Stimulated activated naive CD8-positive, alpha-beta T cell treated with anti-CD3 and anti-CD28 coated beads, Interleukin-15, Interleukin-2, amounts not matched to agents 100 ng/mL and 50 ng/mL, for 24 hours (primary cell): ENCODE measurements at regions not wholly inside any gene's neighbourhood (a gene's known extent, or its start where the extent isn't known, plus 50 kb on each side); places are given as distances from the start of the nearest gene placed in this dataset.
"Not testable (repeated sequence)": the region's sequence is repeated elsewhere in the genome, so short reads cannot be mapped to it uniquely, and the experiment has no call there.

Source experiments
- H3K27ac Mint-ChIP-seq: one replicate; pipeline ENCODE4 v1.8.0; 2021; ENCODE audit warnings: mild to moderate bottlenecking, mixed read lengths
- H3K27me3 Mint-ChIP-seq: one replicate; pipeline ENCODE4 v1.8.0; 2021; ENCODE audit warnings: mixed read lengths
- H3K36me3 Mint-ChIP-seq: one replicate; pipeline ENCODE4 v1.8.0; 2021; ENCODE audit warnings: low read depth, mixed read lengths
- H3K4me1 Mint-ChIP-seq: one replicate; pipeline ENCODE4 v1.8.0; 2021; ENCODE audit warnings: low read depth, mixed read lengths
- H3K4me3 Mint-ChIP-seq: one replicate; pipeline ENCODE4 v1.8.0; 2021; ENCODE audit warnings: mild to moderate bottlenecking, mixed read lengths
- H3K9me3 Mint-ChIP-seq: one replicate; pipeline ENCODE4 v1.8.0; 2021; ENCODE audit warnings: mixed read lengths

DNA sequence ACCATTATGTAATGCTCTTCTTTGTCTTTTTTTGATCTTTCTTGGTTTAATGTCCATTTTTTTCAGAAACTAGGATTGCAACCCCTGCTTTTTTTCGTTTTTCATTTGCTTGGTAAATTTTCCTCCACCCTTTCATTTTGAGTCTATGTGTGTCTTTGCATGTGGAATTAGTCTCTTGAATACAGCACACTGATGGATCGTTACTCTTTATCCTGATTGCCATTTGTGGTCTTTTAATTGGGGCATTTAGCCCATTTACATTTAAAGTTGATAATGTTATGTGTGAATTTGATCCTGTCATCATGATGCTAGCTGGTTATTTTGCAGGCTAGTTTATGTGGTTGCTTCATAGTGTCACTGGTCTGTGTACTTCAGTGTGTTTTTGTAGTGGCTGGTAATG is 75.6 kb upstream of the ETV3 start:
- no peaks in the 10 kb centered on the region for H3K36me3 Mint-ChIP-seq
- H3K27me3 Mint-ChIP-seq, result peaks cover 43% of the 10 kb centered on the region
- H3K4me3 Mint-ChIP-seq, result no peak overlapping the region
- no peaks in the 10 kb centered on the region for H3K4me1 Mint-ChIP-seq
- peaks cover 24% of the 10 kb centered on the region for H3K9me3 Mint-ChIP-seq
- no peak overlapping the region for H3K27ac Mint-ChIP-seq

DNA sequence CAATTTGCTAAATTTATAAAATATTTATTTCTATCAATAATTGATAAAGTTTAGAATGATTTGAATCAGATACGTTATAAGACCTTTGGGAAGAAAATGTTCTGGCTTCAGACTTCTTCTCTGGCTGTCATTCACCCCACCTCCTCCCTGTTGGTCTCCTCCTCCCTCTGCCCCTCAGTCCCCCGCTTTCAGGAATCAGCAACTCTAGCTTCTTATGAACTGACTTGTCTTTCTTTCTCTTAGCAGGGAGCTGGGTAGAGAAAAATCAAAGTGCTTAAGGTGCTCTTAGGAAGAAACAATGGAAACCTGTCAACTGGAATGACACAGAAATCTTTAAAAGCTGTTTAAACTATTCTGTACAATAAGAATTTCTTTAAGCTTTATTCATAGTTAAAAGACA is 71.3 kb upstream of the ETV3 start:
- Mint-ChIP-seq H3K4me3 (no peak overlapping the region), H3K9me3 (peaks cover 18% of the 10 kb centered on the region), H3K36me3 (no peaks in the 10 kb centered on the region), H3K4me1 (no peaks in the 10 kb centered on the region), H3K27ac (no peak overlapping the region), H3K27me3 (peaks cover 35% of the 10 kb centered on the region)

DNA sequence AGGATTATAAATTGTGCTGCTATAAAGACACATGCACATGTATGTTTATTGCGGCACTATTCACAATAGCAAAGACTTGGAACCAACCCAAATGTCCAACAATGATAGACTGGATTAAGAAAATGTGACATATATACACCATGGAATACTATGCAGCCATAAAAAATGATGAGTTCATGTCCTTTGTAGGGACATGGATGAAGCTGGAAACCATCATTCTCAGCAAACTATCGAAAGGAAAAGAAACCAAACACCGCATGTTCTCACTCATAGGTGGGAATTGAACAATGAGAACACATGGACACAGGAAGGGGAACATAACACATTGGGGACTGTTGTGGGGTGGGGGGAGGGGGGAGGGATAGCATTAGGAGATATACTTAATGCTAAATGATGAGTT is 67.8 kb upstream of the ETV3 start:
- H3K4me1 Mint-ChIP-seq, H3K27ac Mint-ChIP-seq, H3K4me3 Mint-ChIP-seq, H3K36me3 Mint-ChIP-seq, H3K9me3 Mint-ChIP-seq: not testable (repeated sequence)
- H3K27me3 Mint-ChIP-seq, result peaks cover 21% of the 10 kb centered on the region

DNA sequence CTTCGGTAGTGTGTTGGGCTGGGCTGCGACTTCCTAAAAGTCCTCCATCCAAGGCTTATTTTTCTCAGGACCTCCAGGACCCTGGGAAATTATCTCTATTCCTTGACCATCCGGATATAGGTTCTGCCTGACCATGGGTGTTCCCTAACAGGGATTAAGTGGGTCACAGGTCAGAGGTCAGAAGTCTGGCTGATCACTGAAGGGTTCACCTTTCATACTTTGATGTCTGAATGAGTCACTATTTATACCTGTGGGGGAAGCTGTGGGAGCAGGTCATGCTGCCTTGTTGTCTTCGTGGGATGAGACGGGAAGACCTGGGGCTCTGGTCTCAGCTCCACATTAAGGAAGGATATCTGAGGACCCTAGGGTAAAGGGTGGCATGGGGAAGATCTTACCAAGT is 65.0 kb upstream of the ETV3 start:
- no peaks in the 10 kb centered on the region for H3K9me3 Mint-ChIP-seq
- no peak overlapping the region for H3K27ac Mint-ChIP-seq
- no peaks in the 10 kb centered on the region for H3K4me1 Mint-ChIP-seq
- H3K27me3 Mint-ChIP-seq, result peaks cover 19% of the 10 kb centered on the region
- H3K36me3 Mint-ChIP-seq, result no peaks in the 10 kb centered on the region
- H3K4me3 Mint-ChIP-seq, result no peak overlapping the region

DNA sequence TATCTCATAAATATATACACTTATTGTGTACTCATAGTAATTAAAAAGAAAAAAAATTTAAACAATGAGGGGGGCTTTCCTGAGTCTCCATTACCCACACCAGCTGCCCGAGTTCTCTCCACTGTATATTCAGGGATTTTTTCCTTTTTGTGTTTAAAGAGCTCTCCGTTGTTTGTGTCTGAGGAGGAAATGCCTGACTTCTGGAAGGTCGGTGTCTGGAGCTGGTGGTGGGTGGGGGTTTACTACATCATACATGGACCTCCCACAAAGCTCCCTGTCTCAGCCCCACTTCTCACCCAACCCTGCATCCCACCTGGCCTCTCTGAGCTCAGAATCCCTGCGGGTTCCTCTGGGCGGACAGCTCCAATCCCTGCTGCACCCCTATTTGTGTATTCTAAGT is 64.1 kb upstream of the ETV3 start:
- no peak overlapping the region for H3K27ac Mint-ChIP-seq
- H3K4me1 Mint-ChIP-seq, result no peaks in the 10 kb centered on the region
- H3K4me3 Mint-ChIP-seq, result no peak overlapping the region
- no peaks in the 10 kb centered on the region for H3K9me3 Mint-ChIP-seq
- H3K27me3 Mint-ChIP-seq, result peaks cover 18% of the 10 kb centered on the region
- no peaks in the 10 kb centered on the region for H3K36me3 Mint-ChIP-seq

DNA sequence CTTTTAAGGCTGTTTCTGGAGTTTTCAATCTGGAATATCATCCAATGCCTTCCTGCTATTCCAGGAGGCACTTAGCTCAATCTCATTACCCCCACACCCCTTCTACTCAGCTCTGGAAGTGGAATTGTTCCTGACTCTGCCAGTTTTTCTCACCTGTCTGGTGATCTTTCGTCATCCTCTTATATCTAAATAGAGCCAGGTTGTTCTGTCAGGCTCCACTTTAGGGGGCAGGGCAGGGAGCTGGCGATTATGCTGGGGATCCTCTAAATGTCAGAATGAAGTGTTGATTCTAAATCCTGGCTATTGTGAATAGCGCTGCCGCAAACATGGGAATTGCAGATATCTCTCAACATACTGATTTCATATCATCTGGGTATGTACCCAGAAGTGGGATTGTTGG is 63.6 kb upstream of the ETV3 start:
- Mint-ChIP-seq H3K9me3 (no peaks in the 10 kb centered on the region), H3K4me1 (no peaks in the 10 kb centered on the region), H3K27me3 (peaks cover 19% of the 10 kb centered on the region), H3K36me3 (no peaks in the 10 kb centered on the region), H3K27ac (no peak overlapping the region), H3K4me3 (no peak overlapping the region)

DNA sequence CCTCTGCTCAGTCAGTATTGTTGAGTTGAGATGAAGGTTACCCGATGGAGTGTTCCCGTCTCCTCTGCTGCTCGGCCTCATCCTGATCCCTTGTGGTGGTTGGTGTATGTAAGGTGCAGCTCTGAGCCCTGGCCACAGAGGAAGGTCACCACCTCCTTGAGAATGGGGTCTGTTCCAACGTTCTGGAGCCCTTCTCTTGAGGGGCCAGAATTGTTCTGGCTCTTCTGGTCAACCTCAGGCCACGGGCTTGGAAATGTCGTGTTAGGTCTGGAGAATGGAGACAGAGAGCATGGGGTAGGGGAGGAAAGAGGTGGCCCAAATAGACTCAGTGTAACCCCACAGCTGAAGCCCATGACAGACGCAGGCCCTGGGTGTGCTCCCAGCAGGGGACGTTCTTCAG is 62.3 kb upstream of the ETV3 start:
- H3K27ac Mint-ChIP-seq, result no peak overlapping the region
- no peaks in the 10 kb centered on the region for H3K9me3 Mint-ChIP-seq
- peaks cover 29% of the 10 kb centered on the region for H3K27me3 Mint-ChIP-seq
- H3K4me1 Mint-ChIP-seq, result no peaks in the 10 kb centered on the region
- H3K36me3 Mint-ChIP-seq, result no peaks in the 10 kb centered on the region
- no peak overlapping the region for H3K4me3 Mint-ChIP-seq

DNA sequence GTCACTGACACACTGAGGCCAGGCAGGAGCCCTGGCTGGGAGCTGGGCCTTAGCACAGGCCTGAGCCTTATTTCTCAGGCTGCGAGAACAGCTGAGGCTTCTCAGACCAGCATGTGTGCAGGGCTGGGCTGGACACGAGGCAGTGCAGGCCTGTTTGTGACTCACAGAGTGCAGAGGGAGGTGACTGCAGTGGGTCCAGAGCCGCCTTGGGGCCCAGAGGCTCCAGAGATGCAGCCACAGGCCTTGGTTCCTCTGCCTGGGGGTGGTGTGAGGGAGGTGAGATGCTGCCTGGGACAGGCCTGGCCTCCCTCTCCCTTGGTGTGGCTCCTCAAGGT is 61.2 kb upstream of the ETV3 start:
- Mint-ChIP-seq H3K4me1 (no peaks in the 10 kb centered on the region), H3K27me3 (peaks cover 27% of the 10 kb centered on the region), H3K4me3 (no peak overlapping the region), H3K36me3 (no peaks in the 10 kb centered on the region), H3K27ac (no peak overlapping the region), H3K9me3 (no peaks in the 10 kb centered on the region)

DNA sequence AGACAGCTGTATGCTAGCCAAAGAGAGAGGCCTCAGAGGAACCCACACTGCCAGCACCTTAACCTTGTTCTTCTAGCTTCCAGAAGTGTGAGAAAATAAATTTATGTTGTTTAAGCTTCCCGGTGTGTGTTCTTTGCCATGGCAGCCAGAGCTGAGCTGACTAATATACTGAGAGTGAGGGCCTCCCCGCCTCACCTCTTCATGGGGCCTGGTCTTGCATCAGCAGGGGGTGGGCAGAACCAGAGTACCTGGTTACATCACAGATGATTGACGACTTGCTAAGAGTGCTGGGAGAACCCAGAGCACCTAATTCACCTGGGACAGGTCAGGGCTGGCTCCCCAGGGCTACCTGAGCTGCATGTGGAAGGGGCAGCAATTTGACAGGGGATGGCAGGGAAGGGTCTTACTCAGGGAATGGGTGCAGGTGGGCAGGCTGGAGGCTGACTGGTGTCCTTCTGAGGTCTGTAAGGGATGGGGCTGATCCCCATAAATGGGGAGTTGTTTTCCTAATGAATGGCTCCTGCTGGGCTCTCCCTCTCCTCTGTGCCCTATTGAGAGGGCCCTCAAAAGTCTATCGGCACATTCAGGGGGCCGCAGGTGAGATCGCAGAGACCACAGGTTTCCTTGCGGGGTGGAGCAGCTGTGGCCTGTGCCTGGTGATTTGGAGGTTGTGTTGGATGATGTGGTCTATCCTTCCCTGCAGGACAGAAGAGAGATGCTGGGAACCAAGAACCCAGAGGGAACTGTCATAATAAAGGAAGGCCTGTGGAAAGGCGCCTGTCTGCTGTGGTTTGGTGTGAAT is 60.6 kb upstream of the ETV3 start:
- Mint-ChIP-seq H3K4me1 (no peaks in the 10 kb centered on the region), H3K36me3 (no peaks in the 10 kb centered on the region), H3K27me3 (peaks cover 25% of the 10 kb centered on the region), H3K27ac (no peak overlapping the region), H3K4me3 (no peak overlapping the region), H3K9me3 (no peaks in the 10 kb centered on the region)

DNA sequence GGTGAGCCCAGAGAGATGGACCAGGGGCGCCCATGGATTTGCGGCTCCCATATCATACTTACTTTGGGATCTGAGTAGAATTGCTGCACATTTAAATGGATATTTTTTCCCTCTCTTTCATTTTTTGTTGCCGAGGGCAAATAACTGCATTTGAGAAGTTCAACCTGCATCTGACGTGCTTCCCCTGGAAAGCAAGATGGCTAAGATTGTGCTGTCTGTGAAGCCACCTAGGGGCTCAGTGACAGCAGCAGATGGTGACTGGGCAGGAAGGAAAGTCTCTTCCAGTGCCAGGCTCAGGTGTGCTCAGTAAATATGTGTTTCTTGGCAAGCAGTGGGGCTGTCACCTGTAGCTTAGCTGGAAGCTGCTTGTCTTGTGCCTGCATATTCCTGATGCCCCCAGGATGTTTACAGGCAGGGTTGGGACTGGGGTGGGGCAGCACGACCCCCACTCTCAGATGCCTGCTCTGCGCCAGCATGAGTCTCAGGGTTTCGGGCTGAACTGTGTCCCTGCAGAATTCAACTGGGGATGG is 59.8 kb upstream of the ETV3 start:
- Mint-ChIP-seq H3K27ac (no peak overlapping the region), H3K27me3 (peaks cover 30% of the 10 kb centered on the region), H3K9me3 (no peaks in the 10 kb centered on the region), H3K4me1 (no peaks in the 10 kb centered on the region), H3K4me3 (no peak overlapping the region), H3K36me3 (no peaks in the 10 kb centered on the region)

DNA sequence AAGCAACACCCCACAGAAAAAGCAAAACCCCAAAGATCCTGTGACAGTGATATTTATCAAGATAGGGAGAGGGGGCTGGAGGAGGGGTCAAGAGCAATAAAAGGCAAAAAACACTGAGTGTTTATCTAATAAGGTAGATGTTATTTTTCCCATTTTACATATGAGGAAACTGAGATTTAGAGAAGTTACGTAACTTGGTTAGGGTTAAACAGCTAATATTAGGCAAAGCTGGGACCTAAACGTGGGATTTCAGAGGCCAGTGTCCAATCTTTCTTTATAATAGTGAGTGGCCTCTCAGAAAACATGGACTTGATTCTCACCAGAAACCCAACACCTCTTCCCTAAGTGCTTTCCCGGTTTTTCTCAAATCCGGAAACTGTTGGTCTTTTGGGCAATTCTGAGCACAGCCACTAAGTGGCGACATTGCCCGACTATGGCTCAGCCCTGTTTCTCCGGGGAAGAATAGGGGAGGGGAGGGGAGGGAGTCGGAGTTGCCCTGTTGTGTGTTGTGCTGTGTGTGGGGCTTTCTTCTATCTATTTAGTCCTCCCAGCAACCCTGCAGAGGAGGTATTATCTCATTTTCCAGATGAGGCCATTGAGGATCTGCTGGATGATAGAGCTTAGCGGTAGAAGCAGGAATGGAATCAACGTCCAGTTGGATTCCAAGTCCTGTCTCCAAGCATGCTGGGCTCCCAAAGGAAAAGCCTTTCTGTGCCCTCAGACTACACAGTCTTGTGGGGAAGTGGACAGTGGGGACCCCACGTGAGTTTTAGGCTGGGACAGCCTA is 58.7 kb upstream of the ETV3 start:
- not testable (repeated sequence) for H3K27ac Mint-ChIP-seq, H3K9me3 Mint-ChIP-seq, H3K4me1 Mint-ChIP-seq, H3K4me3 Mint-ChIP-seq, H3K36me3 Mint-ChIP-seq
- H3K27me3 Mint-ChIP-seq, result peaks cover 40% of the 10 kb centered on the region

DNA sequence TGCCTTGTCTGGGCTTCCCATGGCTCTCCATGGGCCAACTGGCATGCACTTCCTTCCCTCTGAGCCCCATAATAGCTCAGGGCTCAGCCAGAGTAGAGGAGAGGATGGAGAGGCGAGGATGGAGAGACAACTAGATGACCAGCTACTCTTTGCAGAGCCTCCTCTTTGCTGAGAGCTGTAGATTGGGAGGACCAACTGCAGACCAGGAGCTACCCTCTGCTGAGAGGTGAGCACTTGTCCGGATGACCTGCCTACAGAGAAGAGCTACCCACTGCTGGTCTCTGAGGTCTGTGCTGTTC is 58.0 kb upstream of the ETV3 start:
- no peak overlapping the region for H3K4me3 Mint-ChIP-seq

DNA sequence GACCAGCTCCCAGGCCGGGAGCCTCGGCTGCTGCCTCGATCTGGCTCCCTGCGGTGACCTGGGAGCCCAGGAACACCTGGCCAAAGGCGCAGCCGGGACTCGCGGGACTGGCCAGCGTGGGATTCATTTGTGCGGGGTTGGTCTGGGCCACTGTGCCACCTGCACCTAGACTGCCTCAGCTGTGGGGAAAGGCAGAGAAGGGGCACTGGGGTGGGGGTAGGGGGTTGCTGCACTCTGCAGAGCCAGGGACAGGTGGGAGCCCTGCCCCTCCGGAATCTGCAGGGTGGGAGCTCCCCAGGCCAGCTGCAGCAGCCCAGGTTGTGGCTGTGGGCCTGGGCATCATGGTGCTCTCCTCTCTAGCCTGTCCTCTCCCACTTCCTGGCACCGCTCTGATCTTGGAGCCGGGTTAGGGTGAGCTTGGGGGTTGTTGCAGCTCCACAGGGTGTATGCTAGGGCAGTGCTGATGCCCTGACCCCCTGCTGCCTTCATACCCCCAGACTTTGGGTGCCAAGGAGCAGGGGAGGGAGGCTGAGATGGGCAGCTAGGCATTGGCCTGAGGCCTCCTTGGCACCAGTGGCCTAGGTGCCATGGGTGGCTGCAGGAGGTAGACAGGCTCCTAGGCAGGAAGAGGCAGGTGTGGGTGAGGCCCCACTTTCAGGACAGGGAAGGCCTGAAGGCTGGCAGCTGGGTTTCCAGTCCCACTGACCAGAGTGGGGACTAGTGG is 57.5 kb upstream of the ETV3 start:
- no peak overlapping the region for H3K27ac Mint-ChIP-seq
- no peaks in the 10 kb centered on the region for H3K9me3 Mint-ChIP-seq
- H3K4me1 Mint-ChIP-seq, result no peaks in the 10 kb centered on the region
- peaks cover 37% of the 10 kb centered on the region for H3K27me3 Mint-ChIP-seq
- no peaks in the 10 kb centered on the region for H3K36me3 Mint-ChIP-seq
- H3K4me3 Mint-ChIP-seq, result no peak overlapping the region

More for the DNA sequence above, 58.0 kb upstream of the ETV3 start:
- Mint-ChIP-seq H3K9me3 (no peaks in the 10 kb centered on the region), H3K4me1 (no peaks in the 10 kb centered on the region), H3K36me3 (no peaks in the 10 kb centered on the region), H3K27me3 (peaks cover 40% of the 10 kb centered on the region), H3K27ac (no peak overlapping the region)

DNA sequence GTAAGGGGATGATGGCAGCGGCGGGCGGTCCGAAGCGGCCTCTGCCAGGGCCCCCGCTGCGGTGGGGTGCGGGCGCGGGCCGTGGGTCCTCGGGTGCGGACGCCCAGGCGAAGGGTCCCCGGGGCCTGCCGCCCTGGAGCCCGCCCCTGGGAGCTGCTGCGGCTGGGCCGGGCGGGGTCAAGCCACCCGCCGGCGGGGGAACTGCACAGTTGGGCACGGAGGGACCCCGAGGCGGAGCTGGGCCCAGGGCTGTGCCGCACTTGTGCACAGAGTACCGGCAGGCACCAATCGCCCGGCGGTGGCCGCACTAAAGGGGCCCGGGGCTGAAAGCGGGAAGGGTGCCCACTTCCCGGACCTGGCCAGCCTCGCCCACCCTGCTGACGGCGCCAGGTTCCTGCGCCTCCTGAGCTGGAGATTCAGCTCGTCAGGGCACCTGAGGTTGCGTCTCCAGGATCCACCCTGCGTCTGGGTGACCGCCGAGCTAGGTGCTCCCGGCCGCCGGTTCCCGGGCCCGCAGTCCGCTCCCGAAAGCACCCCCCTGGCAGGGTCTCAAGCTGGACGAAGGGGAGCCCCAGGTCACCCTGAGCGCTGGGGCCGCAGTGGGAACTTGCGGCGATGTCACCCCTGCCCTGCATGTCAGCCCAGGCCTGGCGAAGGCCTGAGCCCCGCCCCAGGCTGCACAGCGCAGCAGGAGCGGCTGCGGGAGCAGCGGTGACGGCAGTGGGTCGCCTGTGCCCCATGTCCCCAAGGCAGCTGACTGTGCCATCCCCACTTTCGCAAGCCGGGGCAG is 56.7 kb upstream of the ETV3 start:
- Mint-ChIP-seq H3K4me3 (no peak overlapping the region), H3K27ac (no peak overlapping the region), H3K36me3 (no peaks in the 10 kb centered on the region), H3K4me1 (no peaks in the 10 kb centered on the region), H3K27me3 (peaks cover 38% of the 10 kb centered on the region), H3K9me3 (no peaks in the 10 kb centered on the region)
